Hepatocyte (in vitro differentiated cells): ENCODE measurements at regions not wholly inside any gene's neighbourhood (a gene's known extent, or its start where the extent isn't known, plus 50 kb on each side); places are given as distances from the start of the nearest gene placed in this dataset.

Source experiments
- DNase-seq: peaks from one replicate; pipeline ENCODE4 v3.0.0-alpha.2; 2016; ENCODE audit warnings: low spot score
- H2AFZ ChIP-seq: fragments of 200-600 bp; sonication (generic); 2 replicates; pipeline ENCODE4 v1.6.0; 2016; ENCODE audit warnings: antibody characterized with exemption, mild to moderate bottlenecking
- H3K27ac ChIP-seq: fragments of 200-600 bp; sonication (generic); 2 replicates; pipeline ENCODE4 v1.5.1; 2016; ENCODE audit warnings: mild to moderate bottlenecking
- H3K27me3 ChIP-seq: fragments of 200-600 bp; sonication (generic); 2 replicates; pipeline ENCODE4 v1.6.1; 2016
- H3K36me3 ChIP-seq: fragments of 200-600 bp; sonication (generic); replicated peaks from 2 replicates; pipeline ENCODE4 v1.5.1; 2016; ENCODE audit warnings: low read depth; ENCODE audit not compliant: insufficient read depth
- H3K4me1 ChIP-seq: fragments of 200-600 bp; sonication (generic); 2 replicates; pipeline ENCODE4 v1.5.1; 2016; ENCODE audit warnings: mild to moderate bottlenecking, moderate library complexity; ENCODE audit not compliant: insufficient read depth
- H3K4me2 ChIP-seq: fragments of 200-600 bp; sonication (generic); 2 replicates; pipeline ENCODE4 v1.6.0; 2016
- H3K4me3 ChIP-seq: fragments of 200-600 bp; sonication (generic); 2 replicates; pipeline ENCODE4 v1.5.1; 2016; ENCODE audit warnings: mild to moderate bottlenecking
- H3K79me2 ChIP-seq: fragments of 200-600 bp; sonication (generic); 2 replicates; pipeline ENCODE4 v1.6.0; 2017; ENCODE audit warnings: mild to moderate bottlenecking
- H3K9me2 ChIP-seq: fragments of 200-600 bp; sonication (generic); replicated peaks from 2 replicates; pipeline ENCODE4 v1.6.0; 2017; ENCODE audit warnings: mild to moderate bottlenecking; ENCODE audit not compliant: insufficient read depth
- H3K9me3 ChIP-seq: fragments of 200-600 bp; sonication (generic); 2 replicates; pipeline ENCODE4 v1.5.1; 2016; ENCODE audit warnings: low read depth, mild to moderate bottlenecking
- H4K20me1 ChIP-seq: fragments of 200-600 bp; sonication (generic); 2 replicates; pipeline ENCODE4 v1.6.0; 2016; ENCODE audit warnings: mild to moderate bottlenecking; ENCODE audit not compliant: insufficient read depth, poor library complexity, severe bottlenecking
- CTCF ChIP-seq: fragments of 200-600 bp; sonication (generic); IDR thresholded peaks from 2 replicates; pipeline ENCODE4 v1.5.1; 2016; ENCODE audit warnings: antibody characterized with exemption, mild to moderate bottlenecking; ENCODE audit not compliant: poor library complexity
- EZH2 ChIP-seq: fragments of 200-600 bp; sonication (generic); IDR thresholded peaks from 2 replicates; pipeline ENCODE4 v1.6.1; 2016; ENCODE audit warnings: antibody characterized with exemption, mild to moderate bottlenecking, borderline replicate concordance
- EZH2phosphoT487 ChIP-seq: fragments of 200-600 bp; sonication (generic); IDR thresholded peaks from one replicate; pipeline ENCODE4 v1.6.1; 2018; ENCODE audit warnings: antibody characterized with exemption, mild to moderate bottlenecking, low read depth, moderate library complexity; ENCODE audit not compliant: unreplicated experiment, severe bottlenecking
- WGBS: methylation state at CpG from one replicate; pipeline ENCODE4 v1.1.6; 2016; ENCODE audit warnings: low lambda C conversion rate; ENCODE audit errors: missing lambda C conversion rate; 5-methylcytosine and 5-hydroxymethylcytosine counted together

- Histone ChIP-seq H2AFZ (no peak overlapping the region), H3K4me3 (no peak overlapping the region), H3K4me2 (no peak overlapping the region), H3K27me3 (no peaks in the 10 kb centered on the region), H3K36me3 (no peaks in the 10 kb centered on the region), H3K4me1 (peaks cover 15% of the 10 kb centered on the region), H4K20me1 (no peaks in the 10 kb centered on the region), H3K9me2 (no peaks in the 10 kb centered on the region), H3K27ac (no peak overlapping the region), H3K9me3 (no peaks in the 10 kb centered on the region), H3K79me2 (no peaks in the 10 kb centered on the region)
- TF ChIP-seq CTCF (no peak), EZH2phosphoT487 (no peak), EZH2 (no peak)
- WGBS, result 70% methylated on average over 5 of the region's 5 CpGs
- DNase-seq, result no peak
These were observed 460.1 kb upstream of the RUNX1 start for GRCh38 chr21:35509001-35509704.

- Histone ChIP-seq H3K4me1 (peaks cover 15% of the 10 kb centered on the region), H4K20me1 (no peaks in the 10 kb centered on the region), H3K4me2 (no peak overlapping the region), H3K36me3 (no peaks in the 10 kb centered on the region), H3K79me2 (no peaks in the 10 kb centered on the region), H3K27ac (no peak overlapping the region), H2AFZ (no peak overlapping the region), H3K9me2 (no peaks in the 10 kb centered on the region), H3K4me3 (no peak overlapping the region), H3K27me3 (no peaks in the 10 kb centered on the region), H3K9me3 (no peaks in the 10 kb centered on the region)
- TF ChIP-seq EZH2phosphoT487 (no peak), CTCF (peak; percentile 23), EZH2 (no peak)
- DNase-seq, result peak; percentile 37
- WGBS, result 55% methylated on average over 8 of the region's 8 CpGs
These were observed 459.2 kb upstream of the RUNX1 start for GRCh38 chr21:35508139-35508888.

- Histone ChIP-seq H3K27ac (no peak overlapping the region), H2AFZ (no peak overlapping the region), H4K20me1 (no peaks in the 10 kb centered on the region), H3K9me3 (no peaks in the 10 kb centered on the region), H3K4me3 (no peak overlapping the region), H3K36me3 (no peaks in the 10 kb centered on the region), H3K9me2 (no peaks in the 10 kb centered on the region), H3K27me3 (no peaks in the 10 kb centered on the region), H3K4me2 (no peak overlapping the region), H3K4me1 (peaks cover 15% of the 10 kb centered on the region), H3K79me2 (no peaks in the 10 kb centered on the region)
- no peak for TF ChIP-seq EZH2phosphoT487
- TF ChIP-seq EZH2, result no peak
- no peak for TF ChIP-seq CTCF
- no peak for DNase-seq
- WGBS, result 55% methylated on average over 4 of the region's 4 CpGs
These were observed 458.2 kb upstream of the RUNX1 start for GRCh38 chr21:35507181-35507759.
